Esophagus mucosa (tissue), 1 donor: ENCODE measurements at regions not wholly inside any gene's neighbourhood (a gene's known extent, or its start where the extent isn't known, plus 50 kb on each side); places are given as distances from the start of the nearest gene placed in this dataset.
"Not testable (repeated sequence)": the region's sequence is repeated elsewhere in the genome, so short reads cannot be mapped to it uniquely, and the experiment has no call there.

ENCODE experiments used
- ATAC-seq: fragments of 200-7000 bp; cut with Tn5 transposase; one replicate; pipeline ENCODE4 v1.9.1; 2020
- donor health status: DM: yes; HTN: yes; CAD: no.

- ATAC-seq, result no peak
Measured at GRCh38 chr11:23769214-23769613, 727.6 kb upstream of the LUZP2 start.

GRCh38 chr11:23772081-23772480, 724.8 kb upstream of the LUZP2 start:
- ATAC-seq, result no peak

- no peak for ATAC-seq
Measured at GRCh38 chr11:23778971-23779370, 717.9 kb upstream of the LUZP2 start.

- no peak for ATAC-seq
Measured at GRCh38 chr11:23780231-23780630, 716.6 kb upstream of the LUZP2 start.

- no peak for ATAC-seq
Measured at GRCh38 chr11:23781803-23782560, 714.9 kb upstream of the LUZP2 start.

GRCh38 chr11:23786974-23787373, 709.9 kb upstream of the LUZP2 start:
- ATAC-seq, result not testable (repeated sequence)

GRCh38 chr11:23789200-23789853, 707.5 kb upstream of the LUZP2 start:
- no peak for ATAC-seq

- no peak for ATAC-seq
Measured at GRCh38 chr11:23789938-23790371, 706.9 kb upstream of the LUZP2 start.

- no peak for ATAC-seq
Measured at GRCh38 chr11:23797624-23798419, 699.0 kb upstream of the LUZP2 start.

- not testable (repeated sequence) for ATAC-seq
Measured at GRCh38 chr11:23834306-23834705, 662.5 kb upstream of the LUZP2 start.

- no peak for ATAC-seq
Measured at GRCh38 chr11:23836981-23837380, 659.9 kb upstream of the LUZP2 start.

- ATAC-seq, result no peak
Measured at GRCh38 chr11:23840872-23841271, 656.0 kb upstream of the LUZP2 start.

- no peak for ATAC-seq
Measured at GRCh38 chr11:23846902-23847422, 649.9 kb upstream of the LUZP2 start.

- ATAC-seq, result no peak
Measured at GRCh38 chr11:23851216-23851615, 645.6 kb upstream of the LUZP2 start.

GRCh38 chr11:23856654-23857053, 640.2 kb upstream of the LUZP2 start:
- no peak for ATAC-seq

- no peak for ATAC-seq
Measured at GRCh38 chr11:23859087-23859486, 637.8 kb upstream of the LUZP2 start.

GRCh38 chr11:23861615-23862014, 635.2 kb upstream of the LUZP2 start:
- ATAC-seq, result no peak

GRCh38 chr11:23865341-23865975, 631.4 kb upstream of the LUZP2 start:
- ATAC-seq, result no peak

GRCh38 chr11:23866641-23867040, 630.2 kb upstream of the LUZP2 start:
- no peak for ATAC-seq

- no peak for ATAC-seq
Measured at GRCh38 chr11:23869671-23870070, 627.2 kb upstream of the LUZP2 start.

GRCh38 chr11:23873406-23873805, 623.4 kb upstream of the LUZP2 start:
- no peak for ATAC-seq

- ATAC-seq, result no peak
Measured at GRCh38 chr11:23875176-23875850, 621.5 kb upstream of the LUZP2 start.
